HCT116 (cell line): ENCODE measurements at regions not wholly inside any gene's neighbourhood (a gene's known extent, or its start where the extent isn't known, plus 50 kb on each side); places are given as distances from the start of the nearest gene placed in this dataset.

Experiments used
- ATAC-seq: fragments of 200-7000 bp; cut with Tn5 transposase; 2 replicates; pipeline ENCODE4 v1.9.1; 2020; ENCODE audit warnings: mild to moderate bottlenecking, moderate library complexity
- BruUV-seq: library from RNA; stranded (reverse); fragments of 400-500 nt; replicated peaks from 2 replicates; lab custom pipeline; 2021; lab: Mats Ljungman, UMichigan
- CTCF ChIA-PET: fragments of 300-600 bp; sonication (Branson Sonifier 250); formaldehyde crosslinking; loops from one replicate; lab custom pipeline; 2021; ENCODE audit warnings: antibody characterized with exemption; lab: Charles Lee
- POLR2A ChIA-PET: fragments of 300-600, 350-600 bp; sonication (Branson Sonifier 250); formaldehyde crosslinking; loops from one replicate; lab custom pipeline; 2021; ENCODE audit warnings: antibody characterized with exemption; lab: Charles Lee
- RAD21 ChIA-PET, 2 experiments: fragments of 300-600 bp; sonication (Branson Sonifier 250); formaldehyde crosslinking; loops; one replicate each; lab custom pipeline; 2023; ENCODE audit warnings: low total read pairs in 2 of 2; ENCODE audit not compliant: uncharacterized antibody in 2 of 2, unreplicated experiment in 2 of 2, low non-redundant PET in 1 of 2; lab: Charles Lee
- DNase-seq: peaks from one replicate; pipeline ENCODE4 v3.0.0-alpha.2; 2010; ENCODE audit warnings: low read depth, low spot score
- H2AFZ ChIP-seq: fragments of 200-600 bp; shearing (Covaris generic), sonication (generic); 2 replicates; pipeline ENCODE4 v1.6.1; 2017; ENCODE audit warnings: low read depth, mixed run types, mixed read lengths, antibody characterized with exemption, low read length; ENCODE audit not compliant: poor library complexity, severe bottlenecking
- H3K27ac ChIP-seq: 2 replicates; pipeline ENCODE4 v1.5.1; 2012; ENCODE audit warnings: low read depth, low read length
- H3K27me3 ChIP-seq: fragments of 200-600 bp; sonication (generic); 2 replicates; pipeline ENCODE4 v1.6.1; 2016; ENCODE audit warnings: mixed run types, low read length, mixed read lengths; ENCODE audit not compliant: insufficient read depth
- H3K36me3 ChIP-seq, 2 experiments: fragments of 200-500 bp in 1 of 2; fragments of 200-600 bp in 1 of 2; sonication (Bioruptor generic) in 1 of 2; sonication (generic) in 1 of 2; 2 replicates each; pipeline versions ENCODE4 v1.5.1 to v1.6.1; 2014 to 2016; ENCODE audit warnings: low read length in 2 of 2, inconsistent platforms in 1 of 2, mixed read lengths in 1 of 2, mixed run types in 1 of 2; ENCODE audit not compliant: insufficient read depth in 2 of 2, control insufficient read depth in 1 of 2
- H3K4me1 ChIP-seq, 2 experiments: fragments of 200-600 bp in 1 of 2; sonication (generic) in 1 of 2; 2 replicates each; pipeline versions ENCODE4 v1.5.1 to v1.6.1; 2012 to 2017; ENCODE audit warnings: low read length in 2 of 2, inconsistent platforms in 1 of 2, mild to moderate bottlenecking in 1 of 2, mixed read lengths in 1 of 2, mixed run types in 1 of 2, moderate library complexity in 1 of 2; ENCODE audit not compliant: insufficient read depth in 2 of 2, control insufficient read depth in 1 of 2
- H3K4me2 ChIP-seq: fragments of 200-600 bp; sonication (generic); 2 replicates; pipeline ENCODE4 v1.6.1; 2017; ENCODE audit warnings: mixed run types, low read length, mixed read lengths
- H3K4me3 ChIP-seq, 2 experiments: fragments of 200-600 bp in 1 of 2; sonication (generic) in 1 of 2; replicated peaks in 1 of 2; 2 replicates each; pipeline ENCODE4 v1.5.1; 2011 to 2016; ENCODE audit warnings: low read length in 2 of 2, control low read depth in 1 of 2, low read depth in 1 of 2, mild to moderate bottlenecking in 1 of 2, mixed read lengths in 1 of 2, mixed run types in 1 of 2
- H3K79me2 ChIP-seq: fragments of 200-600 bp; sonication (generic); 2 replicates; pipeline ENCODE4 v1.6.1; 2017; ENCODE audit warnings: mild to moderate bottlenecking, mixed run types, low read length, moderate library complexity, mixed read lengths; ENCODE audit not compliant: insufficient read depth
- H3K9ac ChIP-seq: fragments of 200-600 bp; sonication (generic); 2 replicates; pipeline ENCODE4 v1.6.1; 2016; ENCODE audit warnings: low read length, mixed read lengths
- H3K9me2 ChIP-seq: fragments of 200-600 bp; sonication (generic), shearing (Covaris generic); 2 replicates; pipeline ENCODE4 v1.6.1; 2017; ENCODE audit warnings: mixed run types, mild to moderate bottlenecking, moderate library complexity; ENCODE audit not compliant: insufficient read depth
- H3K9me3 ChIP-seq, 2 experiments: fragments of 200-500 bp in 1 of 2; fragments of 200-600 bp in 1 of 2; sonication (Bioruptor generic) in 1 of 2; sonication (generic) in 1 of 2; 2 replicates each; pipeline ENCODE4 v1.6.1; 2014 to 2017; ENCODE audit warnings: low read length in 2 of 2, mixed read lengths in 2 of 2, inconsistent platforms in 1 of 2, low read depth in 1 of 2, mild to moderate bottlenecking in 1 of 2, mixed run types in 1 of 2, moderate library complexity in 1 of 2; ENCODE audit not compliant: control insufficient read depth in 1 of 2, insufficient read depth in 1 of 2
- H4K20me1 ChIP-seq: fragments of 200-600 bp; sonication (generic), shearing (Covaris generic); 2 replicates; pipeline ENCODE4 v1.6.1; 2017; ENCODE audit warnings: mixed run types, mild to moderate bottlenecking, moderate library complexity; ENCODE audit not compliant: insufficient read depth
- CEBPB ChIP-seq: IDR thresholded peaks from 2 replicates; pipeline ENCODE4 v1.6.1; 2012; ENCODE audit warnings: low read depth
- EGR1 ChIP-seq: IDR thresholded peaks from 2 replicates; pipeline ENCODE4 v1.6.1; 2012; ENCODE audit warnings: low read depth
- EZH2phosphoT487 ChIP-seq: fragments of 200-600 bp; IDR thresholded peaks from 2 replicates; pipeline ENCODE4 v1.6.1; 2018; ENCODE audit warnings: antibody characterized with exemption, borderline replicate concordance
- FOSL1 ChIP-seq: IDR thresholded peaks from 2 replicates; pipeline ENCODE4 v1.6.1; 2012; ENCODE audit warnings: low read depth
- POLR2A ChIP-seq: IDR thresholded peaks from 2 replicates; pipeline ENCODE4 v1.7.0; 2011; ENCODE audit warnings: borderline replicate concordance; ENCODE audit not compliant: insufficient read depth, insufficient read length; ENCODE audit errors: extremely low read depth
- POLR2AphosphoS5 ChIP-seq: IDR thresholded peaks from 2 replicates; pipeline ENCODE4 v1.6.1; 2011; ENCODE audit warnings: mild to moderate bottlenecking, low read depth, low read length, moderate library complexity
- SRF ChIP-seq: IDR thresholded peaks from 2 replicates; pipeline ENCODE4 v1.6.1; 2012; ENCODE audit warnings: low read depth
- intact Hi-C: fragments of 100-400 bp; cut with micrococcal nuclease; formaldehyde crosslinking; loops from 2 replicates; pipeline ENCODE4 v1.10.0; 2022
- TF ChIP-seq, protein P1 (sequence below): IDR thresholded peaks from 2 replicates; pipeline ENCODE4 v1.6.1; 2011; ENCODE audit warnings: mild to moderate bottlenecking, low read length, moderate library complexity; ENCODE audit not compliant: insufficient replicate concordance; ENCODE audit errors: extremely low read depth
- TF ChIP-seq, protein P2 (sequence below): IDR thresholded peaks from 2 replicates; pipeline ENCODE4 v1.6.1; 2012

DNA sequence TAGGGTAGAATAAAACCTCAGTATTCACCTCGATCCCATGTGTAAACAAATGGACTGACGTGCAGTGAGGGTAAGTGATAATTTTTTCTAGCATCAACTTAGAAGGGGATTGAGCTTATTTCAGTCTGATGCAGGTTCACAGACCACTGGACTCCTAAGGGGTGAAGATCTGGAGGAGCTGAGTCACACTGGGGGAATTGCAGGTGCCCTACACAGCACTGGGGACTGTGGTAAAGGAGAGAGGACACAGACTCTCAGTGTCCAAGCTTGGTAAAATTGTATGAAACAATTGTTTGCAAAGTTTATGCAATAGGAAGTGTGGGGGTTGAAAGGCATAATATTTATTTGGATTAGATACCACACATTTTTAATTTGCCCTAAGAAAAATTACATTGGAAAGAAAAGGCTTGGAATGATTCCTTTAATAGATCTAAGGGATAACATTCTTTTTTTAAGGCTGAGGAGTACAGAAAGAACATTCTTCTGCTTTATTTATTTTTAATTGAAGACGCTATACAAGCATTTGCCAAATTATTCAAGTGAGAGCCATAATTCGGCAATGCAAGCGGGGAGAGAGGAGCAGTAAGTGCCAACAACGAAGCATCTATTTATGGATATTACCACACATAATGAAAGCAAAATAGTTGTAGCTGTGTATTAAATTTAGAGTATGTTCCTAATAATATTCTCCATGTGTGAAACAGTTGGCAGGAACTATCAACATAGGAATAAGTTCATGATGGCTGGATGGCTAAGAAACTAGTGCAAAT is 766.9 kb upstream of the ADAMTS16 start:
- H3K9ac ChIP-seq = no peak overlapping the region
- ChIA-PET CTCF (no interaction called here), POLR2A (no interaction called here)
- intact Hi-C loops = no loop called here
- DNase-seq (no peak), ATAC-seq (no peak)
- BruUV-seq = no TSS peak
- H3K27me3 ChIP-seq = no peaks in the 10 kb centered on the region
- no peak overlapping the region for H2AFZ ChIP-seq
- no peaks in the 10 kb centered on the region for H4K20me1 ChIP-seq
- no peaks in the 10 kb centered on the region for H3K36me3 ChIP-seq
- no peak overlapping the region for H3K4me2 ChIP-seq
- no peak for TF ChIP-seq EGR1
- no peak for TF ChIP-seq SRF
- no peak for TF ChIP-seq CEBPB
- TF ChIP-seq, protein P1, sequence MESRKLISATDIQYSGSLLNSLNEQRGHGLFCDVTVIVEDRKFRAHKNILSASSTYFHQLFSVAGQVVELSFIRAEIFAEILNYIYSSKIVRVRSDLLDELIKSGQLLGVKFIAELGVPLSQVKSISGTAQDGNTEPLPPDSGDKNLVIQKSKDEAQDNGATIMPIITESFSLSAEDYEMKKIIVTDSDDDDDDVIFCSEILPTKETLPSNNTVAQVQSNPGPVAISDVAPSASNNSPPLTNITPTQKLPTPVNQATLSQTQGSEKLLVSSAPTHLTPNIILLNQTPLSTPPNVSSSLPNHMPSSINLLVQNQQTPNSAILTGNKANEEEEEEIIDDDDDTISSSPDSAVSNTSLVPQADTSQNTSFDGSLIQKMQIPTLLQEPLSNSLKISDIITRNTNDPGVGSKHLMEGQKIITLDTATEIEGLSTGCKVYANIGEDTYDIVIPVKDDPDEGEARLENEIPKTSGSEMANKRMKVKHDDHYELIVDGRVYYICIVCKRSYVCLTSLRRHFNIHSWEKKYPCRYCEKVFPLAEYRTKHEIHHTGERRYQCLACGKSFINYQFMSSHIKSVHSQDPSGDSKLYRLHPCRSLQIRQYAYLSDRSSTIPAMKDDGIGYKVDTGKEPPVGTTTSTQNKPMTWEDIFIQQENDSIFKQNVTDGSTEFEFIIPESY = no peak
- TF ChIP-seq POLR2A = no peak
- TF ChIP-seq, protein P2, sequence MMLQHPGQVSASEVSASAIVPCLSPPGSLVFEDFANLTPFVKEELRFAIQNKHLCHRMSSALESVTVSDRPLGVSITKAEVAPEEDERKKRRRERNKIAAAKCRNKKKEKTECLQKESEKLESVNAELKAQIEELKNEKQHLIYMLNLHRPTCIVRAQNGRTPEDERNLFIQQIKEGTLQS = no peak
- no peak for TF ChIP-seq EZH2phosphoT487
- no peak for TF ChIP-seq POLR2AphosphoS5
- no peak for TF ChIP-seq FOSL1
- TF ChIP-seq, all 23 proteins: peak for 0
- Histone ChIP-seq H3K27ac (no peak overlapping the region), H3K4me3 (no peak overlapping the region), H3K9me3 (peaks cover 26 to 36% of the 10 kb centered on the region in 2 experiments; a peak in 2 of 4 replicates), H3K79me2 (no peaks in the 10 kb centered on the region), H3K9me2 (no peaks in the 10 kb centered on the region), H3K4me1 (no peaks in the 10 kb centered on the region)
- RAD21 ChIA-PET = no interaction called here
